T-helper 22 cell (primary cell): ENCODE measurements at regions not wholly inside any gene's neighbourhood (a gene's known extent, or its start where the extent isn't known, plus 50 kb on each side); places are given as distances from the start of the nearest gene placed in this dataset.
"Not testable (repeated sequence)": the region's sequence is repeated elsewhere in the genome, so short reads cannot be mapped to it uniquely, and the experiment has no call there.

ENCODE experiments used
- DNase-seq: peaks from one replicate; pipeline ENCODE4 v3.0.0-alpha.2; 2020; ENCODE audit warnings: low read depth

GRCh38 chr19:27742041-27742440 is 1470.9 kb downstream of the UQCRFS1 start:
- no peak for DNase-seq

GRCh38 chr19:27741236-27741635 is 1471.7 kb downstream of the UQCRFS1 start:
- DNase-seq = no peak

- DNase-seq = no peak
These were observed 1472.6 kb downstream of the UQCRFS1 start for GRCh38 chr19:27740396-27740795.

GRCh38 chr19:27738569-27739193 is 1474.3 kb downstream of the UQCRFS1 start:
- no peak for DNase-seq

- DNase-seq = no peak
These were observed 1476.7 kb downstream of the UQCRFS1 start for GRCh38 chr19:27736225-27736624.

- no peak for DNase-seq
These were observed 1477.6 kb downstream of the UQCRFS1 start for GRCh38 chr19:27735314-27735713.

- no peak for DNase-seq
These were observed 1478.3 kb downstream of the UQCRFS1 start for GRCh38 chr19:27734496-27735220.

GRCh38 chr19:27733551-27734266 is 1479.2 kb downstream of the UQCRFS1 start:
- no peak for DNase-seq

GRCh38 chr19:27729332-27729731 is 1483.6 kb downstream of the UQCRFS1 start:
- DNase-seq = no peak

GRCh38 chr19:27722625-27723024 is 1490.3 kb downstream of the UQCRFS1 start:
- DNase-seq = no peak

GRCh38 chr19:27720155-27720554 is 1492.8 kb downstream of the UQCRFS1 start:
- DNase-seq = no peak

GRCh38 chr19:27719034-27719433 is 1493.9 kb downstream of the UQCRFS1 start:
- DNase-seq = no peak

GRCh38 chr19:27718234-27718633 is 1494.7 kb downstream of the UQCRFS1 start:
- DNase-seq = no peak

GRCh38 chr19:27717825-27718224 is 1495.1 kb downstream of the UQCRFS1 start:
- no peak for DNase-seq

- no peak for DNase-seq
These were observed 1496.0 kb downstream of the UQCRFS1 start for GRCh38 chr19:27716922-27717321.

GRCh38 chr19:27714857-27715256 is 1498.1 kb downstream of the UQCRFS1 start:
- DNase-seq = no peak

GRCh38 chr19:27709496-27709895 is 1503.5 kb downstream of the UQCRFS1 start:
- no peak for DNase-seq

GRCh38 chr19:27708986-27709385 is 1504.0 kb downstream of the UQCRFS1 start:
- not testable (repeated sequence) for DNase-seq

- DNase-seq = not testable (repeated sequence)
These were observed 1505.9 kb downstream of the UQCRFS1 start for GRCh38 chr19:27707026-27707425.

GRCh38 chr19:27705896-27706295 is 1507.1 kb downstream of the UQCRFS1 start:
- DNase-seq = no peak

- no peak for DNase-seq
These were observed 1518.4 kb downstream of the UQCRFS1 start for GRCh38 chr19:27694361-27695055.

- DNase-seq = no peak
These were observed 1521.0 kb downstream of the UQCRFS1 start for GRCh38 chr19:27691991-27692390.
